ENCODE measurements at regions not wholly inside any gene's neighbourhood (a gene's known extent, or its start where the extent isn't known, plus 50 kb on each side); places are given as distances from the start of the nearest gene placed in this dataset.

DNA sequence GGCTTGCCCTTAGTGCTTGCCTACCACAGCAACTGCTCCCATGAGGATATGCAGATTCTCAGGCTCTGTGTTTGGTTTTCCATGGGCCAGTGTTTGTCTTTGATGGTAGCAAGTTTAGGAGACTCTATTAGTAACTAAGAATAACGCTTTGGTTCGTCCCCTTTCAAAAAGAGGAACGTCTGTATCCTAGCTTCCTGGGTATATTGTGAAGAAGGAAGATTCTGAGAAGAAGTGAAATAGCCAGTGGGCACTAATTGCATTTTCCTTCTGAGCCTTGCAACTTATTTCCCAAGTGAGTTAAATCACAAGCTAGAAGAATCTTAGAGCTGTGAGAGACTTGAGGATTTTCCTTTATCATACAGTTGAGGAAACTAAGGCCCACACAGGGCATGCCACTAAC lies 376.8 kb downstream of the PIK3R1 start:
- no peak for TF ChIP-seq JUND (IDR thresholded peaks at IDR 0.05)
- no peak for TF ChIP-seq MEF2A (IDR thresholded peaks at IDR 0.05; ENCODE audit: borderline replicate concordance, low read depth)
- no peak for TF ChIP-seq CHD2 (IDR thresholded peaks at IDR 0.05; ENCODE audit: low read length, partially characterized antibody)
- no peak for TF ChIP-seq TCF12 (IDR thresholded peaks at IDR 0.05)
- no peak for TF ChIP-seq FOXM1 (IDR thresholded peaks at IDR 0.05; ENCODE audit: low read depth)
- no peak for TF ChIP-seq RAD21 (IDR thresholded peaks at IDR 0.05; ENCODE audit: low read length)
- TF ChIP-seq, protein P1, sequence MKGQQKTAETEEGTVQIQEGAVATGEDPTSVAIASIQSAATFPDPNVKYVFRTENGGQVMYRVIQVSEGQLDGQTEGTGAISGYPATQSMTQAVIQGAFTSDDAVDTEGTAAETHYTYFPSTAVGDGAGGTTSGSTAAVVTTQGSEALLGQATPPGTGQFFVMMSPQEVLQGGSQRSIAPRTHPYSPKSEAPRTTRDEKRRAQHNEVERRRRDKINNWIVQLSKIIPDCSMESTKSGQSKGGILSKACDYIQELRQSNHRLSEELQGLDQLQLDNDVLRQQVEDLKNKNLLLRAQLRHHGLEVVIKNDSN (IDR thresholded peaks at IDR 0.05; ENCODE audit: borderline replicate concordance, low read depth): no peak
- Histone ChIP-seq H3K36me3 (replicated peaks in 1 of 2; ENCODE audit: control insufficient read depth in 1 of 2, insufficient read depth in 2 of 2, low read length in 1 of 2) (no peaks in the 10 kb centered on the region), H3K9me2 (no peaks in the 10 kb centered on the region), H3K4me3 (ENCODE audit: low read depth in 2 of 2, low read length in 1 of 2) (no peak overlapping the region), H3K4me2 (no peak overlapping the region), H3K79me2 (ENCODE audit: insufficient read depth) (no peaks in the 10 kb centered on the region), H4K20me1 (ENCODE audit: insufficient read depth) (no peaks in the 10 kb centered on the region), H3K9me3 (no peaks in the 10 kb centered on the region), H3K27me3 (ENCODE audit: insufficient read depth) (no peaks in the 10 kb centered on the region), H3K9ac (no peak overlapping the region), H3K27ac (ENCODE audit: low read depth in 2 of 2, low read length in 1 of 2) (no peak overlapping the region), H3K4me1 (ENCODE audit: control insufficient read depth in 1 of 2, insufficient read depth in 2 of 2, low read depth in 1 of 2, low read length in 1 of 2) (no peaks in the 10 kb centered on the region; a peak in 1 of 4 replicates), H2AFZ (ENCODE audit: low read depth) (no peak overlapping the region), H3F3A (replicated peaks; ENCODE audit: insufficient read depth) (no peaks in the 10 kb centered on the region)
- ChIA-PET POLR2A (no interaction called here), CTCF (no interaction called here)
- 75% methylated on average over 3 of the region's 3 CpGs for WGBS (ENCODE audit: low lambda C conversion rate)
- no peak for DNase-seq

DNA sequence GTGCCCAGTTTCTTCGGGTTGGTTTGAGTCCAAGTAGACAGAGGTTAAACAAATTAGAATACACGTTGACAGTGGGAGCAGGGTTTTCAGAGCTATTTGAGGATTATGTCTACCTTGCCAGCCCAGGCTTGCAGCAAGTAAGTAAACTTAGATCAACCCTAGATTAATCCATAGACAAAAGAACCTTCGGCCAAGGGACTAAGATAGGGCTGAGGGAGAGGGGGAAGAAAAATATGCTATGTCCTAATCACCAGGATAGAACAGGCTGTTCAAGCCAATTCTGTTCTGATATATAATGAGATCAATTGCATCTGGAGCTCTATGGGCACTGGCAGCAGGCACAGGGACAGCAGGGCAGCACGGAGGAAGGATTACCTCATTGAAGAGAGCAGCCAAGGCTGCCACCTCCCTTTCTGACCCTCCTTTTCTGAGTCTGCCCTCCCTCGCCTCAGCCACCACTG lies 377.7 kb downstream of the PIK3R1 start:
- H4K20me1 ChIP-seq (ENCODE audit: insufficient read depth): no peaks in the 10 kb centered on the region
- TF ChIP-seq EZH2phosphoT487 (IDR thresholded peaks at IDR 0.05; ENCODE audit: borderline replicate concordance, low read depth): no peak
- TF ChIP-seq CHD2 (IDR thresholded peaks at IDR 0.05; ENCODE audit: low read length, partially characterized antibody): no peak
- no peak for TF ChIP-seq NRF1 (IDR thresholded peaks at IDR 0.05; ENCODE audit: low read depth, low read length)
- TF ChIP-seq, protein P2, sequence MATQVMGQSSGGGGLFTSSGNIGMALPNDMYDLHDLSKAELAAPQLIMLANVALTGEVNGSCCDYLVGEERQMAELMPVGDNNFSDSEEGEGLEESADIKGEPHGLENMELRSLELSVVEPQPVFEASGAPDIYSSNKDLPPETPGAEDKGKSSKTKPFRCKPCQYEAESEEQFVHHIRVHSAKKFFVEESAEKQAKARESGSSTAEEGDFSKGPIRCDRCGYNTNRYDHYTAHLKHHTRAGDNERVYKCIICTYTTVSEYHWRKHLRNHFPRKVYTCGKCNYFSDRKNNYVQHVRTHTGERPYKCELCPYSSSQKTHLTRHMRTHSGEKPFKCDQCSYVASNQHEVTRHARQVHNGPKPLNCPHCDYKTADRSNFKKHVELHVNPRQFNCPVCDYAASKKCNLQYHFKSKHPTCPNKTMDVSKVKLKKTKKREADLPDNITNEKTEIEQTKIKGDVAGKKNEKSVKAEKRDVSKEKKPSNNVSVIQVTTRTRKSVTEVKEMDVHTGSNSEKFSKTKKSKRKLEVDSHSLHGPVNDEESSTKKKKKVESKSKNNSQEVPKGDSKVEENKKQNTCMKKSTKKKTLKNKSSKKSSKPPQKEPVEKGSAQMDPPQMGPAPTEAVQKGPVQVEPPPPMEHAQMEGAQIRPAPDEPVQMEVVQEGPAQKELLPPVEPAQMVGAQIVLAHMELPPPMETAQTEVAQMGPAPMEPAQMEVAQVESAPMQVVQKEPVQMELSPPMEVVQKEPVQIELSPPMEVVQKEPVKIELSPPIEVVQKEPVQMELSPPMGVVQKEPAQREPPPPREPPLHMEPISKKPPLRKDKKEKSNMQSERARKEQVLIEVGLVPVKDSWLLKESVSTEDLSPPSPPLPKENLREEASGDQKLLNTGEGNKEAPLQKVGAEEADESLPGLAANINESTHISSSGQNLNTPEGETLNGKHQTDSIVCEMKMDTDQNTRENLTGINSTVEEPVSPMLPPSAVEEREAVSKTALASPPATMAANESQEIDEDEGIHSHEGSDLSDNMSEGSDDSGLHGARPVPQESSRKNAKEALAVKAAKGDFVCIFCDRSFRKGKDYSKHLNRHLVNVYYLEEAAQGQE (IDR thresholded peaks at IDR 0.05; ENCODE audit: low read depth, low read length): no peak
- no peak for TF ChIP-seq RCOR1 (IDR thresholded peaks at IDR 0.05; ENCODE audit: low read length)
- TF ChIP-seq, protein P3, sequence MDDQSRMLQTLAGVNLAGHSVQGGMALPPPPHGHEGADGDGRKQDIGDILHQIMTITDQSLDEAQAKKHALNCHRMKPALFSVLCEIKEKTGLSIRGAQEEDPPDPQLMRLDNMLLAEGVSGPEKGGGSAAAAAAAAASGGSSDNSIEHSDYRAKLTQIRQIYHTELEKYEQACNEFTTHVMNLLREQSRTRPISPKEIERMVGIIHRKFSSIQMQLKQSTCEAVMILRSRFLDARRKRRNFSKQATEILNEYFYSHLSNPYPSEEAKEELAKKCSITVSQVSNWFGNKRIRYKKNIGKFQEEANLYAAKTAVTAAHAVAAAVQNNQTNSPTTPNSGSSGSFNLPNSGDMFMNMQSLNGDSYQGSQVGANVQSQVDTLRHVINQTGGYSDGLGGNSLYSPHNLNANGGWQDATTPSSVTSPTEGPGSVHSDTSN (IDR thresholded peaks at IDR 0.05): no peak
- no peak for TF ChIP-seq POLR2AphosphoS5 (IDR thresholded peaks at IDR 0.05; ENCODE audit: low read depth, low read length)
- no peak for TF ChIP-seq SMC3 (IDR thresholded peaks at IDR 0.05; ENCODE audit: low read depth, low read length)
- TF ChIP-seq GABPA (IDR thresholded peaks at IDR 0.05; ENCODE audit: low read depth): no peak
- no peak for TF ChIP-seq RFX5 (IDR thresholded peaks at IDR 0.05; ENCODE audit: low read length)
- no peak for TF ChIP-seq JUND (IDR thresholded peaks at IDR 0.05)
- TF ChIP-seq TAF1 (IDR thresholded peaks at IDR 0.05; ENCODE audit: borderline replicate concordance, low read depth, low read length): no peak
- TF ChIP-seq MEF2A (IDR thresholded peaks at IDR 0.05; ENCODE audit: borderline replicate concordance, low read depth): no peak
- no peak for TF ChIP-seq GATA2 (CRISPR knock-in tag; IDR thresholded peaks at IDR 0.05)
- TF ChIP-seq, protein P4, sequence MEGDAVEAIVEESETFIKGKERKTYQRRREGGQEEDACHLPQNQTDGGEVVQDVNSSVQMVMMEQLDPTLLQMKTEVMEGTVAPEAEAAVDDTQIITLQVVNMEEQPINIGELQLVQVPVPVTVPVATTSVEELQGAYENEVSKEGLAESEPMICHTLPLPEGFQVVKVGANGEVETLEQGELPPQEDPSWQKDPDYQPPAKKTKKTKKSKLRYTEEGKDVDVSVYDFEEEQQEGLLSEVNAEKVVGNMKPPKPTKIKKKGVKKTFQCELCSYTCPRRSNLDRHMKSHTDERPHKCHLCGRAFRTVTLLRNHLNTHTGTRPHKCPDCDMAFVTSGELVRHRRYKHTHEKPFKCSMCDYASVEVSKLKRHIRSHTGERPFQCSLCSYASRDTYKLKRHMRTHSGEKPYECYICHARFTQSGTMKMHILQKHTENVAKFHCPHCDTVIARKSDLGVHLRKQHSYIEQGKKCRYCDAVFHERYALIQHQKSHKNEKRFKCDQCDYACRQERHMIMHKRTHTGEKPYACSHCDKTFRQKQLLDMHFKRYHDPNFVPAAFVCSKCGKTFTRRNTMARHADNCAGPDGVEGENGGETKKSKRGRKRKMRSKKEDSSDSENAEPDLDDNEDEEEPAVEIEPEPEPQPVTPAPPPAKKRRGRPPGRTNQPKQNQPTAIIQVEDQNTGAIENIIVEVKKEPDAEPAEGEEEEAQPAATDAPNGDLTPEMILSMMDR (IDR thresholded peaks at IDR 0.05): no peak
- TF ChIP-seq SIN3A (IDR thresholded peaks at IDR 0.05; ENCODE audit: borderline replicate concordance, low read depth, low read length): no peak
- TF ChIP-seq FOSL2 (IDR thresholded peaks at IDR 0.05; ENCODE audit: borderline replicate concordance, low read depth): no peak
- H3F3A ChIP-seq (replicated peaks; ENCODE audit: insufficient read depth): no peaks in the 10 kb centered on the region
- no peak overlapping the region for H3K27ac ChIP-seq (ENCODE audit: low read depth in 2 of 2, low read length in 1 of 2)
- 25% methylated on average over 5 of the region's 5 CpGs for WGBS (ENCODE audit: low lambda C conversion rate)
- H3K9me3 ChIP-seq: no peaks in the 10 kb centered on the region
- POLR2A ChIA-PET: no interaction called here
- H3K27me3 ChIP-seq (ENCODE audit: insufficient read depth): no peaks in the 10 kb centered on the region
- CTCF ChIA-PET: interaction anchor here (1.3 kb wide), 1 partner anchor 307 kb away, joined by 3 read pairs; no protein-coding TSS in a partner anchor
- H3K36me3 ChIP-seq (replicated peaks in 1 of 2; ENCODE audit: control insufficient read depth in 1 of 2, insufficient read depth in 2 of 2, low read length in 1 of 2): no peaks in the 10 kb centered on the region
- no peak overlapping the region for H3K9ac ChIP-seq
- H2AFZ ChIP-seq (ENCODE audit: low read depth): no peak overlapping the region
- H3K4me3 ChIP-seq (ENCODE audit: low read depth in 2 of 2, low read length in 1 of 2): no peak overlapping the region
- H3K4me1 ChIP-seq (ENCODE audit: control insufficient read depth in 1 of 2, insufficient read depth in 2 of 2, low read depth in 1 of 2, low read length in 1 of 2): no peaks in the 10 kb centered on the region; a peak in 1 of 4 replicates
- no peak overlapping the region for H3K4me2 ChIP-seq
- no peaks in the 10 kb centered on the region for H3K79me2 ChIP-seq (ENCODE audit: insufficient read depth)
- no peaks in the 10 kb centered on the region for H3K9me2 ChIP-seq
- no peak for DNase-seq
